Calu3 (cell line): ENCODE measurements at regions not wholly inside any gene's neighbourhood (a gene's known extent, or its start where the extent isn't known, plus 50 kb on each side); places are given as distances from the start of the nearest gene placed in this dataset.
A peak's percentile ranks its signal among the peaks of the same experiment; 100 is the strongest.

Source experiments
- BruUV-seq: library from RNA; stranded (reverse); fragments of 400-500 nt; replicated peaks from 2 replicates; lab custom pipeline; 2021; lab: Mats Ljungman, UMichigan
- CTCF ChIA-PET: fragments of 300-600 bp; sonication (Branson Sonifier 250); formaldehyde crosslinking; loops from one replicate; lab custom pipeline; 2022; ENCODE audit warnings: antibody characterized with exemption; lab: Charles Lee
- DNase-seq: peaks from one replicate; pipeline ENCODE4 v3.0.0; 2022
- H3K27ac Mint-ChIP-seq: one replicate; pipeline ENCODE4 v1.8.0; 2022; ENCODE audit warnings: mixed read lengths; ENCODE audit not compliant: unreplicated experiment
- H3K27me3 Mint-ChIP-seq: one replicate; pipeline ENCODE4 v1.8.0; 2022; ENCODE audit warnings: mixed read lengths; ENCODE audit not compliant: unreplicated experiment
- H3K36me3 Mint-ChIP-seq: one replicate; pipeline ENCODE4 v1.8.0; 2022; ENCODE audit warnings: mild to moderate bottlenecking, moderate library complexity, mixed read lengths; ENCODE audit not compliant: insufficient read depth, unreplicated experiment
- H3K4me1 Mint-ChIP-seq: one replicate; pipeline ENCODE4 v1.8.0; 2022; ENCODE audit warnings: mild to moderate bottlenecking, low read depth, mixed read lengths; ENCODE audit not compliant: unreplicated experiment
- H3K4me3 Mint-ChIP-seq: one replicate; pipeline ENCODE4 v1.8.0; 2022; ENCODE audit warnings: mild to moderate bottlenecking, low read depth, moderate library complexity, mixed read lengths; ENCODE audit not compliant: unreplicated experiment
- H3K9me3 Mint-ChIP-seq: one replicate; pipeline ENCODE4 v1.8.0; 2022; ENCODE audit warnings: low read depth, mixed read lengths; ENCODE audit not compliant: unreplicated experiment
- intact Hi-C: fragments of 100-400 bp; cut with micrococcal nuclease; formaldehyde crosslinking; loops from one replicate; pipeline ENCODE4 v1.10.0; 2022; ENCODE audit not compliant: unreplicated experiment
- TF ChIP-seq, protein P1 (sequence below): fragments of 200-600 bp; IDR thresholded peaks from one replicate; pipeline ENCODE4 v1.8.0; 2022; ENCODE audit warnings: antibody characterized with exemption; ENCODE audit not compliant: unreplicated experiment

GRCh38 chr18:66729442-66730239, 125.8 kb upstream of the CDH19 start:
- Mint-ChIP-seq H3K27me3 (no peaks in the 10 kb centered on the region), H3K4me3 (no peak overlapping the region), H3K27ac (peak overlapping the region; percentile 63), H3K9me3 (no peaks in the 10 kb centered on the region), H3K4me1 (peaks cover 21% of the 10 kb centered on the region), H3K36me3 (peaks cover 7% of the 10 kb centered on the region)
- CTCF ChIA-PET, result interaction anchor here (0.9 kb wide), 1 partner anchor 19 kb away, joined by 3 read pairs; no protein-coding TSS in a partner anchor
- TF ChIP-seq, protein P1, sequence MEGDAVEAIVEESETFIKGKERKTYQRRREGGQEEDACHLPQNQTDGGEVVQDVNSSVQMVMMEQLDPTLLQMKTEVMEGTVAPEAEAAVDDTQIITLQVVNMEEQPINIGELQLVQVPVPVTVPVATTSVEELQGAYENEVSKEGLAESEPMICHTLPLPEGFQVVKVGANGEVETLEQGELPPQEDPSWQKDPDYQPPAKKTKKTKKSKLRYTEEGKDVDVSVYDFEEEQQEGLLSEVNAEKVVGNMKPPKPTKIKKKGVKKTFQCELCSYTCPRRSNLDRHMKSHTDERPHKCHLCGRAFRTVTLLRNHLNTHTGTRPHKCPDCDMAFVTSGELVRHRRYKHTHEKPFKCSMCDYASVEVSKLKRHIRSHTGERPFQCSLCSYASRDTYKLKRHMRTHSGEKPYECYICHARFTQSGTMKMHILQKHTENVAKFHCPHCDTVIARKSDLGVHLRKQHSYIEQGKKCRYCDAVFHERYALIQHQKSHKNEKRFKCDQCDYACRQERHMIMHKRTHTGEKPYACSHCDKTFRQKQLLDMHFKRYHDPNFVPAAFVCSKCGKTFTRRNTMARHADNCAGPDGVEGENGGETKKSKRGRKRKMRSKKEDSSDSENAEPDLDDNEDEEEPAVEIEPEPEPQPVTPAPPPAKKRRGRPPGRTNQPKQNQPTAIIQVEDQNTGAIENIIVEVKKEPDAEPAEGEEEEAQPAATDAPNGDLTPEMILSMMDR, result no peak
- intact Hi-C loops, result loop anchor here (5.0 kb wide), 2 partner anchors 167 to 217 kb away; no protein-coding TSS in a partner anchor
- BruUV-seq, result no TSS peak
- no peak for DNase-seq

- Mint-ChIP-seq H3K27ac (peak overlapping the region; percentile 63), H3K27me3 (no peaks in the 10 kb centered on the region), H3K4me1 (peaks cover 21% of the 10 kb centered on the region), H3K4me3 (no peak overlapping the region), H3K9me3 (no peaks in the 10 kb centered on the region), H3K36me3 (peaks cover 11% of the 10 kb centered on the region)
- intact Hi-C loops, result loop anchor here (5.0 kb wide), 1 partner anchor 217 kb away; no protein-coding TSS in a partner anchor
- CTCF ChIA-PET, result no interaction called here
- TF ChIP-seq, protein P1, result no peak
- no TSS peak for BruUV-seq
- no peak for DNase-seq
Measured at GRCh38 chr18:66728951-66729350, 125.1 kb upstream of the CDH19 start.

- no peaks in the 10 kb centered on the region for H3K9me3 Mint-ChIP-seq
- CTCF ChIA-PET, result interaction anchor here (0.9 to 1.0 kb wide), 2 partner anchors 62 to 168 kb away, joined by 3 read pairs; no protein-coding TSS in a partner anchor
- no TSS peak for BruUV-seq
- no peak overlapping the region for H3K4me3 Mint-ChIP-seq
- H3K27me3 Mint-ChIP-seq, result no peaks in the 10 kb centered on the region
- intact Hi-C loops, result loop anchor here (5.0 kb wide), 1 partner anchor 216 kb away; no protein-coding TSS in a partner anchor
- DNase-seq, result no peak
- peaks cover 11% of the 10 kb centered on the region for H3K36me3 Mint-ChIP-seq
- TF ChIP-seq, protein P1, result no peak
- peak overlapping the region; percentile 39 for H3K27ac Mint-ChIP-seq
- peaks cover 23% of the 10 kb centered on the region for H3K4me1 Mint-ChIP-seq
Measured at GRCh38 chr18:66727991-66728390, 124.1 kb upstream of the CDH19 start.

GRCh38 chr18:66724664-66725356, 120.9 kb upstream of the CDH19 start:
- H3K9me3 Mint-ChIP-seq, result peaks cover 3% of the 10 kb centered on the region
- intact Hi-C loops, result loop anchor here (2.0 to 5.0 kb wide), 2 partner anchors 126 to 213 kb away; no protein-coding TSS in a partner anchor
- peak overlapping the region; percentile 92 for H3K27ac Mint-ChIP-seq
- peak; percentile 71 for DNase-seq
- H3K27me3 Mint-ChIP-seq, result no peaks in the 10 kb centered on the region
- TF ChIP-seq, protein P1, result peak; percentile 15
- H3K4me3 Mint-ChIP-seq, result peak overlapping the region; percentile 30
- BruUV-seq, result no TSS peak
- H3K4me1 Mint-ChIP-seq, result peaks cover 31% of the 10 kb centered on the region
- CTCF ChIA-PET, result interaction anchor here (0.7 to 1.5 kb wide), 2 partner anchors 8 to 165 kb away, joined by 3 to 6 read pairs; no protein-coding TSS in a partner anchor
- H3K36me3 Mint-ChIP-seq, result peaks cover 11% of the 10 kb centered on the region
